Left forelimb (tissue), 1 donor: ENCODE measurements at regions not wholly inside any gene's neighbourhood (a gene's known extent, or its start where the extent isn't known, plus 50 kb on each side); places are given as distances from the start of the nearest gene placed in this dataset.
A peak's percentile ranks its signal among the peaks of the same experiment; 100 is the strongest.
"Not testable (repeated sequence)": the region's sequence is repeated elsewhere in the genome, so short reads cannot be mapped to it uniquely, and the experiment has no call there.

Experiments used
- DNase-seq: peaks from one replicate; pipeline ENCODE4 v3.0.0-alpha.2; 2018; ENCODE audit warnings: low spot score

GRCh38 chr17:83203472-83204221, 124.2 kb downstream of the METRNL start:
- no peak for DNase-seq

- DNase-seq, result no peak
These were observed 124.9 kb downstream of the METRNL start for GRCh38 chr17:83204230-83204725.

- not testable (repeated sequence) for DNase-seq
These were observed 125.5 kb downstream of the METRNL start for GRCh38 chr17:83204736-83205386.

- DNase-seq, result not testable (repeated sequence)
These were observed 126.1 kb downstream of the METRNL start for GRCh38 chr17:83205387-83206035.

GRCh38 chr17:83206036-83206394, 126.6 kb downstream of the METRNL start:
- not testable (repeated sequence) for DNase-seq

- not testable (repeated sequence) for DNase-seq
These were observed 127.6 kb downstream of the METRNL start for GRCh38 chr17:83206819-83207588.

- DNase-seq, result peak; percentile 64
These were observed 167.6 kb downstream of the METRNL start for GRCh38 chr17:83247001-83247400.
